Suprapubic skin (tissue), 4 donors: ENCODE measurements at regions not wholly inside any gene's neighbourhood (a gene's known extent, or its start where the extent isn't known, plus 50 kb on each side); places are given as distances from the start of the nearest gene placed in this dataset.

Source experiments
- EP300 ChIP-seq: sonication (generic); formaldehyde crosslinking; IDR thresholded peaks from one replicate; pipeline ENCODE4 v1.6.1; 2017; ENCODE audit warnings: antibody characterized with exemption
- POLR2A ChIP-seq, 2 donors: fragments of 450-650 bp; IDR thresholded peaks; one replicate each; pipeline ENCODE4 v1.6.1; 2017; ENCODE audit warnings: antibody characterized with exemption in 2 of 2, mild to moderate bottlenecking in 2 of 2, moderate library complexity in 2 of 2
- POLR2AphosphoS5 ChIP-seq, 3 donors: sonication (generic); formaldehyde crosslinking; IDR thresholded peaks; one replicate each; pipeline ENCODE4 v1.6.1; 2017; ENCODE audit warnings: antibody characterized with exemption in 3 of 3
- TF ChIP-seq, protein P1 (sequence below), 2 donors: fragments of 200-600 bp in 1 of 2; fragments of 450-650 bp in 1 of 2; sonication (generic) in 1 of 2; IDR thresholded peaks; one replicate each; pipeline ENCODE4 v1.5.1; 2016 to 2019; ENCODE audit warnings: antibody characterized with exemption in 2 of 2, mild to moderate bottlenecking in 1 of 2, moderate library complexity in 1 of 2

DNA sequence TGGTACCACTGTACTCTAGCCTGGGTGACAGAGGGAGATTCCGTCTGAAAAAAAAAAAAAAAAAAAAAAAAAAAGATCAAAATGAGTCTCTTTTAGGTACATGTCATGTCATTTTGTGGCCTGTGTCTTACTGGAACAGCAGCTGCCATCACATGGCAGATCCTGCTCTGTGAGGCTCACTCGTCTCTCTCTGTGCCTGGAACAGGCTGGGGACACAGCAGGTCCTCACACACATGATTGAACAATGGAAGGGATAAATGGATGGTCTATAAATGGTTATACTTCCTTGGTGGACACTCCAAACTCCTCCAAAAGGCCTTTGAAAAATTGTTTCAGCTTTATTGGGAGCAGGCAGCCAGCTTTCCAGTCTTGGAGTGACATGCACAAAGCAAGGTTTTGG lies 236.2 kb upstream of the COPS8 start:
- TF ChIP-seq POLR2A (IDR thresholded peaks at IDR 0.05) (no peak), POLR2AphosphoS5 (IDR thresholded peaks at IDR 0.05) (no peak), EP300 (no peak)
- TF ChIP-seq, protein P1, sequence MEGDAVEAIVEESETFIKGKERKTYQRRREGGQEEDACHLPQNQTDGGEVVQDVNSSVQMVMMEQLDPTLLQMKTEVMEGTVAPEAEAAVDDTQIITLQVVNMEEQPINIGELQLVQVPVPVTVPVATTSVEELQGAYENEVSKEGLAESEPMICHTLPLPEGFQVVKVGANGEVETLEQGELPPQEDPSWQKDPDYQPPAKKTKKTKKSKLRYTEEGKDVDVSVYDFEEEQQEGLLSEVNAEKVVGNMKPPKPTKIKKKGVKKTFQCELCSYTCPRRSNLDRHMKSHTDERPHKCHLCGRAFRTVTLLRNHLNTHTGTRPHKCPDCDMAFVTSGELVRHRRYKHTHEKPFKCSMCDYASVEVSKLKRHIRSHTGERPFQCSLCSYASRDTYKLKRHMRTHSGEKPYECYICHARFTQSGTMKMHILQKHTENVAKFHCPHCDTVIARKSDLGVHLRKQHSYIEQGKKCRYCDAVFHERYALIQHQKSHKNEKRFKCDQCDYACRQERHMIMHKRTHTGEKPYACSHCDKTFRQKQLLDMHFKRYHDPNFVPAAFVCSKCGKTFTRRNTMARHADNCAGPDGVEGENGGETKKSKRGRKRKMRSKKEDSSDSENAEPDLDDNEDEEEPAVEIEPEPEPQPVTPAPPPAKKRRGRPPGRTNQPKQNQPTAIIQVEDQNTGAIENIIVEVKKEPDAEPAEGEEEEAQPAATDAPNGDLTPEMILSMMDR (IDR thresholded peaks at IDR 0.05): no peak
